Globus pallidus (tissue), 1 donor: ENCODE measurements at regions not wholly inside any gene's neighbourhood (a gene's known extent, or its start where the extent isn't known, plus 50 kb on each side); places are given as distances from the start of the nearest gene placed in this dataset.
"Not testable (repeated sequence)": the region's sequence is repeated elsewhere in the genome, so short reads cannot be mapped to it uniquely, and the experiment has no call there.

Experiments
- DNase-seq: peaks from one replicate; pipeline ENCODE4 v3.0.0-alpha.2; 2015; ENCODE audit warnings: low spot score

DNA sequence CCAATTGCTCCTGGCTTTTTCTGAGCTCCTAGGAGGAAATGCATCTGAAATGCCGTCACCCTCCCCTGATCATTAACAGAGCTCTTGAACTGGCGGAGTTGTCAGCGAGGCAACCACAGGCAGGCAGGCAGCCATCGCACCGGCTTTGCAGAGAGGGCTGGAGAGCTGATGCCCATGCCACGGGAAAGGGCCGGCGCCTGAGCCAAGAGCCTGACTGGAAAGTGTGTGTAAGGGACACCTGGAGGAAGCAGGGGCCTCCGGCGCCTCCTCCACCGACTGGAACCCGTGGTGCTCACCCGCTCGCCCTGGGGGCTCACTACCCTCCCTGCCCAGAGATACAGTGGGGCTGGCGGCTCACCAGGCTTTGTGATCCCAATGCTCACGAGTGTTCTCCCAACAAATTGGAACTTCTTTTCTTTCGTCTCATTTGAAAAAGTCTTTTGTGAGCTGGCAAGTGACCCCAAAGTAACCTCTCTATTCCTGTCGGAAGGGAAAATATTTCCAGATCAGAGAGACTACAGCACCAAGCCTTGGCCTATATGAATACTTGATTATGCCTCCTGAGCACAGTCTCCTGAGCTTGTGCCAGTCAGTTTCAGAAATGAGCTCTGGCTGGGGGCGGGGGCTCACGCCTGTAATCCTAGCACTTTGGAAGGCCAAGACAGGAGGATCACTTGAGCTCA lies 97.7 kb upstream of the SLC25A33 start:
- DNase-seq: peak; percentile 73

DNA sequence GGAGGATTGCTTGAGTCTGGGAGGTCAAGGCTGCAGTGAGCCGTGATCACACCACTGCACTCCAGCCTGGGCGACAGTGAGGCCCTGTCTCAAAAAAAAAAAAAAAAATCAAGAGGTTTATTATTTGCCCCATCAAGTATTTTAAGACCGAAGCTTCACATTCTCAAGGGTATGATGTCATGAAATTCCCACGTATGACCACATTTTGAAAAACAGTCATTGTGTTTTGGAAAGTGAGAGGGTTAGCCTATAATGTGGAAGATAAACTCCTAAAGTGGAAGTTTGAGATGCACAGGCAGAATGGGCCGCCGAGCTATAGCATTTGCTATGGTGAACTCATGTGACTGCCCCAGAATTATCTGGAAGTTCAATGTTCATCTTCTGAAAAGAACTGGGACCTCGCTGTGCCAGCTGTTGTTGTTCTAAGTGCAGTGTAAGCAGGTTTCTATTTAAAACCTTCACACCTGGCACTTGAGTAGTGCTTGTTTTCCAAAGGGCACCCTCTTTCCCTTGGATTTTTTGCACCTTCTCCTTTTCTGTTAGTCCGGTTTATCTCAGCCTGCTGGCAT lies 96.9 kb upstream of the SLC25A33 start:
- no peak for DNase-seq

- DNase-seq: no peak
Measured at GRCh38 chr1:9442986-9443385, 96.3 kb upstream of the SLC25A33 start.

- DNase-seq: no peak
Measured at GRCh38 chr1:9443913-9444445, 95.3 kb upstream of the SLC25A33 start.

DNA sequence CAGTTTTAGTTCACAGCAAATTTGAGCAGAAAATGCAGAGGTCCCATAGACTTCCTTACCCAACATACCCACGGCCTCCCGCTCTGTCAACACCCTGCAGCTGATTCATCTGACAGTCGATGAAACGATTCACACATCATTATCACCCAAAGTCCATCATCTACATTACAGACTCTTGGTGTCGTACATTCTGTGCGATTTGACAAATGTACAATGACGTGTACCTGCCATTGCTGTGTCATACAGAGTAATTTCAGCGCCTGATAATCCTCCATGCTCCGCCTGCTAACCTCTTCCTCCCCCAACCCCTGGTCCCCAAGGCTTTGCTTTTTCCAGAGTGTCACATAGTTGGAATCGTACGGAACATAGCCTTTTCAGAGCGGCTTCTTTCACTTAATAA lies 94.7 kb upstream of the SLC25A33 start:
- DNase-seq: no peak

- not testable (repeated sequence) for DNase-seq
Measured at GRCh38 chr1:9445081-9445480, 94.2 kb upstream of the SLC25A33 start.

DNA sequence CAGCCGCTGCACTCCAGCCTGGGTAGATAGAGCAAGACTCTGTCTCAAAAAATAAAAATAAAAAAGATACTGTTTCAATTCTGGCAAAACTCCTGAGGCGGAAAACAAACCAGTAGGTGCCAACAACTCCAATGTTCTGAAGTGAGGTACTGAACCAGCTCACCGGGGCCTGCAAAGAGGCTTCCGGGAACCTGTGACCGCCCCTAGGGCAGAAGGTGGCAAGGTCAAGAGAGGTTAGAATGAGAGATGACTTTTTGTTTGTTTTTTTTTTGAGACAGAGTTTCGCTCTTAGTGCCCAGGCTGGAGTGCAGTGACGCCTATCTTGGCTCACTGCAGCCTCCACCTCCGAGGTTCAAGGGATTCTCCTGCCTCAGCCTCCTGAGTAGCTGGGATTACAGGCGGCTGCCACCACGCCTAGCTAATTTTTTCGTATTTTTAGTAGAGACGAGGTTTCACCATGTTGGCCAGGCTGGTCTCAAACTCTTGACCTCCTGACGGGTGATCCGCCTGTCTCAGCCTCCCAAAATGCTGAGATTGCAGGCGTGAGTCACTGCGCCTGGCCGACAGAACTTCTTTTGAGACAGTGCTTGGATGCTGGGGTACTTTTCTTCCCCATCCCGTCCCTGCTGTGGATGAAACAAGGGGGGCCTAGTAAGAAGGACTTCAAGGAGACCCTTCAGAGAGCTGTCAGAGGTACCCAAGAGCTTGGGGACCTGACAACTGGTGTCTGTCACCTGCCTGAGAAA lies 91.9 kb upstream of the SLC25A33 start:
- no peak for DNase-seq

GRCh38 chr1:9448132-9449109 lies 90.8 kb upstream of the SLC25A33 start:
- no peak for DNase-seq

DNA sequence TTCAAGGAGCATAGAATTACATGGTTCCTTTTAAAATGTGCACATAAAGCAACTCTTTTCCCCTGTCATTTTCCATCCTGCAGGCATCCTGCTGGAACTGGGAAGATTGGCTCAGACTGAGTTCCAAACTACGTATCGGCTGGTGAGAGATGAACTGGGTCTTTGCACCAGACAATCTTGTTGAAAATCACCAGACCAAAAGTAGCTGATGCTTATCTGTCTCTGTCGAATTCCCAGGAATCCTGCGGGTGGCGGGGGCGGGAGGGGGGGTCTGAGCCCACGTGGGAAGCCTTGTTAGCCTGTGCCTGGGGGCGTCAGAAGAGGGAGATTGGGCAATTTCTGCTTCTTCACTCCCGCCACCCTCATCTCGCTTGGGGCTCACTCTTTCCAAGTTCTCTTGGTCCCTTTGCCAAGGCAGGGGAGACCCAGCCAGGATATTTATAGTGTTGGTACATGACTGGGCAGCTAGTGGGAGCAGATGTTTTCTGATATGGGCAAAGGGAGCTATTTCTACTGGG lies 90.1 kb upstream of the SLC25A33 start:
- no peak for DNase-seq

GRCh38 chr1:9449976-9450696 lies 89.1 kb upstream of the SLC25A33 start:
- no peak for DNase-seq

GRCh38 chr1:9451081-9451480 lies 88.2 kb upstream of the SLC25A33 start:
- DNase-seq: no peak

- no peak for DNase-seq
Measured at GRCh38 chr1:9452516-9453140, 86.6 kb upstream of the SLC25A33 start.

GRCh38 chr1:9453375-9453774 lies 85.9 kb upstream of the SLC25A33 start:
- DNase-seq: no peak

DNA sequence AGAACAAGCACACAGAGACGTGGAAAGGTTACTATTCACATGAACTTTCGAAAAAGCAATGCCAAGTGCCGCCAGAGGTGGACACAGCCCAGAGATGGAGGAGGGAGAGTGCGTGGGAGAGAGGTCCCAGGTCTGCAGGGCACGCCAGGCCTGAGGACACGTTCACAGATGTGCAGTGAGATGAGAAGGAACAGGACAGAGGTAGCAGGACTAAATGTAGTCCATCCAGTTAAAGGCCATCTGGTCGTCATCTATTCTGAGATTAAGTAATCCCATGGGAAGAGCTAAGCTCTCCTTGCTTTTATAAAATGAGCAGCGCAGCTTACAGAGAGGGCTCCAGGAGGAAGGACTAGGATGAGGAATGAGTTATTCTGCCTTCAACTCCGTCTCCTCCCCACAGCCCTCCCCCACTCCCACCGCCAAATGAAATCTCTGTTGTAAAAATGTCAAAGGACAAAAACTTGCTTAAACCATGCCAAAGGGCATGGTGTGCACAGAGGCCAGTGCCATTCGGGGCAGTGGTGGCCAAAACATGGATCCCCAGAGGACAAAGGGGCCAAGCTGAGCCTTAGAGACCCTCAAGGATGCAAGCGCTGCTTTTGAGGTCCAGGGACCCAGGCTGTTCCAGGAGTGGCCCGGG lies 85.4 kb upstream of the SLC25A33 start:
- no peak for DNase-seq

GRCh38 chr1:9454494-9455066 lies 84.7 kb upstream of the SLC25A33 start:
- DNase-seq: no peak

- DNase-seq: peak; percentile 69
Measured at GRCh38 chr1:9455487-9456234, 83.6 kb upstream of the SLC25A33 start.

- DNase-seq: no peak
Measured at GRCh38 chr1:9456833-9457232, 82.4 kb upstream of the SLC25A33 start.

- no peak for DNase-seq
Measured at GRCh38 chr1:9459816-9460407, 79.4 kb upstream of the SLC25A33 start.
